GM21717 (cell line): ENCODE measurements at regions not wholly inside any gene's neighbourhood (a gene's known extent, or its start where the extent isn't known, plus 50 kb on each side); places are given as distances from the start of the nearest gene placed in this dataset.
"Not testable (repeated sequence)": the region's sequence is repeated elsewhere in the genome, so short reads cannot be mapped to it uniquely, and the experiment has no call there.

Experiments
- ATAC-seq: cut with Tn5 transposase; IDR thresholded peaks from one replicate; pipeline ENCODE4 v1.9.1; 2021; ENCODE audit warnings: mild to moderate bottlenecking, moderate library complexity; ENCODE audit not compliant: unreplicated experiment

DNA sequence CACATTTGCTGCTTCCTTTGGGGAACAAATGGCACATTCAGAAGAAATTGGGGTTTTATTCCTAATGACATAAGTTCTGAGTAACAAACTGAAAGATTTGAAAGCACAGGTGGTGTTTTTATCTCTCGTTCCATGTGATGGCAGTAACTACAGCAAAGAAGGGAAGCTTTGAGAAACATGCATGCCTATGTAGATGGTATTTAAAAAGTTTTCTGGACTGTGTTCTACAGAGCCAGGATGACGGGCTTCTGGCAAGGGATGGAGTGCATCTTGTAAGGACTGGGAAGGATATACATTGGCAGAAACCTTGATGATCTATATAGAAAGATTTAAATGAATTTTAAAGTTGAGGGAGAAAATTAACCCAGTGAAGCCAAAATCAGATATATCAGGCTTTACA lies 362.2 kb upstream of the ROPN1 start:
- no peak for ATAC-seq

DNA sequence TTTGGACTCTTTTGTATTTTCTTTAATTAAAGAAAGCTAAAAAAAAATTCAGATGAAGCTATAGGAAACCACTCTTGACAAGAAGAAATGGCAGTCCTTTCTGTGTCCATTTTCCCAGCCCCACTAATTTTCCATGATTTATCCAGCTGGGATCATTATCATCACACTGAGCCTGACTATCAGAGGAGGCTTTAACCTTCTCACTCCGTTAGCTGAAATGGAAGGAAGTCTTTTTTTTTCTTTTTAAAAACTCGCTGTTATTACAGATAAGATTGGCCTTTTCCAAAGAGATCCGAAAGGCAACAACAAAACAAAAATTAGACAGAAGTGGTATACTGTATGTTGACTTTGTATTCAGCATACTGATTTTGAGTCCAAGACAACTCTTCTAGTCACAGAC lies 366.2 kb upstream of the ROPN1 start:
- ATAC-seq, result no peak

DNA sequence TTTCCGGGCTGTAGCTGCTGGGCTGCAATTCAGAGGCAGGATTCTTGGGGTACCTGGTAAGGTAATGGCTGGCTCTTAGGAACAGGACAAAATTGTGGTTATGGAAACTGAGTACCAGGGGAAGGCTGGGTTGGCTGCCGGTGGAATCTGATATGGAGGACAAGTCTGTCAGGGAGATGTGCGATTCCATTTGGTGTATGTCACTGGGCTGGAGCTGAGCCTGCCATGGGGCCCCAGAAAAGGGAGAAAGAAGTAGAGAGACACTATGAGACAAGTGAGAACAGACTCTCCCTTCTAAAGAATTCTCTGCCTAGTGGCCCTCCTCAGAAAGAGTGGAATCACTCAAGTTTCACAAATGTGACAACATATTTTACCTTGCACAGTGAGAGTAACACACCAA lies 368.2 kb upstream of the ROPN1 start:
- no peak for ATAC-seq

DNA sequence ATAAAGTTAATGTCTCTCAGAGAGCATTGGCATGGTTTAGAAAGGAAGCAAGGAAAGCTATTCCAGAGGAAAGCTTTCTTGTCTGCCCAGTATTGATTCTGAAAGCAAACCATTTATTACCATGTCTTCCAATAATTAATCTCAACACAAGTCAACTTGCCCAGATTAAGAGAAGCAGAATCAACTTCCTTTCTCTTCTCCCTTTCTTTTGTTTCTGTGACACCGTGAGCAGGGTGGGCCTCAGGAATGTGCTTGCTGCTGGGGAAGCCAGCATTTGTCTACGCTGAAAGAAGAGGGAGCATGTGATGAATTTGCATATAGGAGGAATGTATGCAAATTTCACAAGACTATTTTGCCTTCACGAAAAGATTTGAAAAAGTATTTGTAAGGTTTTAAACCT lies 368.6 kb upstream of the ROPN1 start:
- no peak for ATAC-seq

DNA sequence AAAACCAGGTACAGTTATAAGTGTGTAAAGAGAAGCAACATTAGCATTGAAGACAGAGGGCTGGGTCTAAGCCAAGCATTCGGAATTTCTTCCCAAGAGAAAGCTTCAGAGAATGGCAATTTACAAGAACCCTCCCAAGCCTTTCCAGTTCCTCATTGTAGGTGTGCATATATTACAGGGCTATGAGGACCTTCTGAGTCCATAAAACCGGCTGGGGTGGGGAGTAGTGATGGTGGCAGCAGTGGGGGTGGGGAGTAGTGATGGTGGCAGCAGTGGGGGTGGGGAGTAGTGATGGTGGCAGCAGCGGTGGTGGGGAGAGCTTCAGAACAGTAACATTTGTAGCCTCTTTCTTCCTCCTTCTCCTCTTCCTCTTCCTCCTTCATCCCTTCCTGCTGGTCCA lies 368.7 kb upstream of the UMPS start:
- ATAC-seq, result no peak

DNA sequence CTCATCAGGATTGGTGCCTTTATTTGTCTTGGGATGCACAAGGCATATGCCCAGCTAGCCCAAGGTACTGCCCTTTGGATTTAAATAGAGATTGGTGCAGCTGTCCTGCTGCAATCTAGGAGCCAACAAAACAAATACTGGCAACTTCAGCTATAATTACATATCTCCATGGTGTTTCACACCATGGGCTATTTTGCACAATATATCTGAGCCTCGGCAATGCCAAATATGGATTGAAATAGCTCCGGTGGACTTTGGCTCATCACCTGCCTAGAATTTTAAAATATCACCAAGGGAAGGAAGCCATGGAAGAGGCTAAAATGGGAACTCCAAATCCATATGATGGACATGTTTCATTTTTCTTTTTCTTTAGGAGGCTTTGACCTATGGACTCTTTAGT lies 367.8 kb upstream of the UMPS start:
- ATAC-seq, result no peak

DNA sequence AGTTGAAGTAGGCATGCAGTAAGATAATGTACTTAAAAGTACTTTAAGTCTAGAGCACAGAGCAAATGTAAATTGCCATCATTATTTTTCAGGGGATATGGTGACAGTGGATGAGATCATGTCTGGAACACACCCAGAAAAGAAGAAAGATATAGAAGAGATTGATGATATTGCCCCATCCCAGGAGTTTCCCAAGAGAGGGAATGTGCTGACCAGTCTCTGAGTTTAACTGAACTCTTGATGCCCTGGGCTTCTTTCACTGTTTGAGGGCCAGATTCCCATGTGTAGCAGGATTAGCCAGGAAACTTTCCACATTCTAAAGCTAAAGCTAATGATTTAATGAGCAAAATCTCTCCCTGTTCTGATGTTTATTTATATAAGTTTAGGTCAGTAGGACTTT lies 366.8 kb upstream of the UMPS start:
- no peak for ATAC-seq

DNA sequence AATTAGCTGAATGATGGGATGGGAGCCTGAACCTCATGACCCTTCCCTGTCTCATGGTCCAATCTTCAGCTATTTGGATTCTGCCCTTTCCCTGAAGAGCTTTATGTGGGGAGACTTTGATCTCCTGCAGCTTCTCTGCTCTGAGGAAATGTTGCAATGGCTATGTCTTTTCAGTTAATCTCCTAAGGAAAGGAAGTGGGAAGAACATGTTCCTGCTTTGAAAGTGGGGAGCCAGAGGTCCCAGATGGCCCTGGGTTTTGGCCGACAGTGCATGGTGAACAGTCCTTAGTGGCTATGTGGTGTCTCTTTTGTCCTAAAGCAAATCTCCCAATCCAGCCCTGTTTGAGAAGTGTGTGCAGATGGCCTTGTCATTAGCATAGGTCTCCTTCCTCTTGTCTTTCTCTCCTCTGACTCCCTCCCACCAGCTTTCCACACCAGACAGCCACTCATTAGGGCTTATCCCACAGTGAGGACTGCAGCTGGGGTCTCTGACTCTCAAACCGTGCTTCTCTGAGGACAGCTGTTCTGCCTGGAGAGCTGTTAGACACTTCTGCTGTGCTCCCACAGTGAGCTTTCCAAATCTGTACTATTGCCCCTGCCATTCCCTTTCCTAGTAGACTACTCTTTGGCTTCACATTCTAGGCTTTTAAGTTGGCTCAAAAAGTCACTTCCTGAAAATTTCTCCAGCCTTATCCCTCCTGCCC lies 365.8 kb upstream of the UMPS start:
- ATAC-seq, result no peak

DNA sequence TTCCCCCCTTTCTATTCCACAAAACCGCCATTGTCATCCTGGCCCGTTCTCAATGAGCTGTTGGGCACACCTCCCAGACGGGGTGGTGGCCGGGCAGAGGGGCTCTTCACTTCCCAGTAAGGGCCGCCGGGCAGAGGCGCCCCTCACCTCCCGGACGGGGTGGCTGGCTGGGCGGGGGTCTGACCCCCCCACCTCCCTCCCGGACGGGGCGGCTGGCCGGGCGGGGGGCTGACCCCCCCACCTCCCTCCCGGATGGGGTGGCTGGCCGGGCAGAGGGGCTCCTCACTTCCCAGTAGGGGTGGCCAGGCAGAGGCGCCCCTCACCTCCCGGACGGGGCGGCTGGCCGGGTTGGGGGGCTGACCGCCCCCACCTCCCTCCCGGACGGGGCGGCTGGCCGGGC lies 363.6 kb upstream of the UMPS start:
- not testable (repeated sequence) for ATAC-seq

DNA sequence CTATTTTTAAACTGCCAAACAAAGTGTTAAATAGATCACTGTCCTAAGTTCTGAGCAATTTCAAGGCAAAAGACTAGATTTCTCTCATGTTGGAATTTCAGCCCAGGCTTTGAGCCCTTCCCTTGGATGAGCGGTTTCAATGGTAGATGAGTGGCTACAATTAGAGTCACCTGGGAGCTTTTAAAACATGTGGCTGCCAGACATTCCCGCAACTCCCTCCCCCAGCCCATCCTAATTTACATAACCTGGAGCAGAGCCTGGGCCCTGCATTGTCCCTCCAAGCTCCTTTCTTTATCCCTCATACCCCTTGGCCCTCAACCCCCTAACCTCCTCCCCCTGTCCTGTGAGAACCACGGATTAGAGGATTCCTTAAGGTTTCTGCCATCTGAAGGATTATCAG lies 357.5 kb upstream of the UMPS start:
- no peak for ATAC-seq

DNA sequence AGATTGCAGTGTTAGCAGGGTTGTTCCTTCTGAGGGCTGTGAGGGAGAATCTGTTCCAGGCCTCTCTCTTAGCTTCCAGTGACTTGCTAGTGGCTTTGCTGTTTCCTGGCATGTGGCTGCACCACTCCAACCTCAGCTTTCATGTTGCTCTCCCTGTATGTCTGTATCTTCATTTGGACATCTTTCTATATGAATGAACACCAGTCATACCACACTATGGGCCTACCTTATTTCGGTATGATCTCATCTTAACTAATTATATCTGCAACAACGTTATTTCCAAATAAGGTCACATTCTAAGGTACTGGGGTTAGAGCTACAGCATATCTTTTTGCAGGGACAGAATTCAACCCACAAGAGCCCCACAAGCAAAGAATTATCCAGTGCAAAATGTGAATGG lies 356.7 kb upstream of the UMPS start:
- peak; percentile 69 for ATAC-seq

DNA sequence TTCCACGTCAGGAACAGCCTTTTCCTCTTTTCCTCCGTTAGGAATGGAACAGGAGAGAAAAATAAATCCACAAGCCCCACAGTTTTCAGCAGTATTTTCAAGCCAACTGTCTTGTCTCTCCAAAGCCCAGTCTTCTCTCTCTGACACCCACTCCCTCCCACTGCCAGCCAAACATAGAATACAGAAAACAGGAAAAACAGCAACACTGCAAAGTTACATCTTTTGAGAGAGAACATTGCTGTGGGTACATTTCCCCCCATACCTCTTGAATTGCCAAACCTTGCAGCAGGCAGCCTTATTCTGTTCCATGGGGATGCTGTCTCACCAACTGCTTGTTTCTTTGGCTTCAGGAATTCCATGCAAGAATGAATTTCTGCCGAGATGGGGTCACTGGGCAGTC lies 355.7 kb upstream of the UMPS start:
- no peak for ATAC-seq

DNA sequence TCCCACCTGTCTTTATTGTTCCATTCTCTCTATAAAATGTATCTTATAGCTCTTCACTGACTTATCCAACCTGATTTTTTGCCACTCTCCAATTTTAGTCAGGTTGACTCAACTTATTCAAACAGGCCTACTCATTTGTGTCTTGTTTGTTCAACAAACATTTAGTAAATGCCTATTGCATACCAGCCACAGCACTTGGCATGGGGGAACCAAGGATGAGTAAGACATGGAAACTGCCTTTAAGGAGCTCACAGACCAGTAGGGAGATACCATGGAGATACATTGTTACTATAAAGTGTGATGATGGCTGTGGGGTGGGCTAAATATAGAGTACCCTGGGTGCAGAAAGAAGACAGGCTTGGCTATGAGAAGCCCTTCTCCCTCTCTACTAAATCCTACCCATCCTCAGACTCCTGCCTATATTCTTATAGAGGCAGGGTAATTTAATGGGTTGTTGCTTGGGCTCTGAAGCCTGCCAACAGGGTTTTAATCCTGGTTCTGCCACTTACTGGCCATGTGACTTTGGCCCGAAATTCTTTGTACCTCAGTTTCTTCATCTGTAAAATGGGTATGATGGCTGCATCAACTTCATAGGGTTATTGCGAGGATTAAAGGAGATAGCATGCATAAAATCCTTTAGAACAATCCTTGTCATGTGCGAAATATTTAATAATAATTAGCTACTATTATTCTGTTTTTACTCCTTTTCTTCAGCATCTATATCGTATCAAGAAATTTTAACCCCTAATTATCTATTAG lies 348.5 kb upstream of the UMPS start:
- no peak for ATAC-seq

DNA sequence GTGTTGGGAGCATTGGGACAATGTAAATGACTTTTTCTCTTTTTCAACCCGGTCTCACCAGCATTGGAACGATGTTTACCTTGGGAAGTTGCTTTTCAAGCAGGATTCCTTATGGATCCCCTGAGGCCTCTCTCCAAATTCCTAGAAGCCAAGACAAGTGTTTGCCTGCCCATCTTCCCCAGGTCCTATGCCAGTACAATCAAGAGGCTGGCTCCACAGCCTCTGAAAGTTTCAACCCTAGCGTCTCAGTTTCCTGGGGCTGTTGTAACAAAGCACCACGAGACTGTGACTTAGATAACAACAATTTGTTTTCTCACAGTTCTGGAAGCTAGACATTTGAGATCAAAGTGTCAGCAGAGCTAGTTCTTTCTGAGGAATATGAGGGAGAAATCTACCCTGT lies 347.2 kb upstream of the UMPS start:
- no peak for ATAC-seq

DNA sequence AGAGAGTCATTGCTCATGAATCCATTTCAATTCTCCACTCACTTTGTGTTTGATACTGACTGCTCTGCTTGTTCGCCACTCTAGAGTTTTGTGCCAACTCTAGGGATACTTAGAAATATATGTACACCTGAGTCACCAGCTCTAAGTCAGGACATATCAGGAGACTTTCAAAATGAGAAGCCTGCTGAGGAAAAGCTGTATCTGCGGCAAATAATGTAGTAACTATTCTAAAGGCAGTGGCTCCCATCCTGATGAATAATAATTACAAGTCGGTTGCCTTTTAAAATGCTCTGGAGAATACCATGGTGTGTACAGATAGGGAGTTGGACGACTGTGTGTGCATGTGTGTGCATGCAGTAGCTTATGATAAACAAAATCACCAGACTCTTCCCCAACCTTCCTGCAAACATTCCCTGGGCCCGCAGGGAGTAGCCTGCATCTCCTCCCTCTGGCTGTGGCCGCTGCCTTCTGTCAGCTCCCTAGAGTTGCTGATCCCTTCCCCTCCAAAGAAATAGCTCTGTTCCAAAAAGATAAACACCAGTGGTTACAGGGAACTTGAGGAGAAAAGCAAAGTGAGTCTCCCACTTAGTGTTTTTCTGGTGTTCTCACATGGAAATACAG lies 346.3 kb upstream of the UMPS start:
- no peak for ATAC-seq

DNA sequence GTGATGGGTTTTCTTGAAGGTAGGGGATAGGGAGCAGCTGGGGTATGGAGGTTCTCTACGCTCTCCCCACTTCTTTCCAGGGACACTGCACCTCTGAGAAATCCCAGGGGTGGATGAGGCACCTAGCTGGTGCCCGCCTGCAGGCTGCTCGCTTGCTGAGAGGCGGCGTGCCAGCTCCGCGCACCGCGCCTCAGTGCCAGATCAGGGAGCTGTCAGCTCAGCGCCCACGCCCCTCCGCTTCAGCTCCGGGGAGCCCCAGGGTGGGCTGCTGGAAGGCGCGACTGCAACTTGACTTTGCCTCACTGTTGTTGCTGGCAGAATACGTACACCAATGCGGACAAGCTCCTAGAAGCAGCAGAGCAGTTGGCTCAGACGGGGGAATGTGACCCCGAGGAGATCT lies 345.7 kb upstream of the UMPS start:
- ATAC-seq, result no peak

DNA sequence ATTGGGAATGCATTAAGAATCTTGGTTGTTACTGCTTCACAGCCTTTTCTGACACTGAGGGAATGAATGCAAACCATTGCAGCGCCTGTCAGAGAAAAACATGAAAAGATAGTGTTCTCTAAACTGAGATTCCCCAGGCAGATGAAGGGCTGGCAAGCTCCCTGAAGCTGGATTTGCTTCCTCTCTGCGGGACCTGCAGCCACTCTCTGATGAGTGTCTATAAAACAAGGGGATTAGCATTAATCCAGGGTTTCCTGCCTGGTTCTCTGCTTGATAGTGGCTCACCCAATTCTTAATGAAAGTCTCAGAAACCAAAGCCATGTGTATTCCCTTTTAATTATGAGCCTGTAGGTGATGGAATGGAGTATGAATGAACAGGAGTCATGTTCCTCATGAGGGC lies 344.3 kb upstream of the UMPS start:
- no peak for ATAC-seq

DNA sequence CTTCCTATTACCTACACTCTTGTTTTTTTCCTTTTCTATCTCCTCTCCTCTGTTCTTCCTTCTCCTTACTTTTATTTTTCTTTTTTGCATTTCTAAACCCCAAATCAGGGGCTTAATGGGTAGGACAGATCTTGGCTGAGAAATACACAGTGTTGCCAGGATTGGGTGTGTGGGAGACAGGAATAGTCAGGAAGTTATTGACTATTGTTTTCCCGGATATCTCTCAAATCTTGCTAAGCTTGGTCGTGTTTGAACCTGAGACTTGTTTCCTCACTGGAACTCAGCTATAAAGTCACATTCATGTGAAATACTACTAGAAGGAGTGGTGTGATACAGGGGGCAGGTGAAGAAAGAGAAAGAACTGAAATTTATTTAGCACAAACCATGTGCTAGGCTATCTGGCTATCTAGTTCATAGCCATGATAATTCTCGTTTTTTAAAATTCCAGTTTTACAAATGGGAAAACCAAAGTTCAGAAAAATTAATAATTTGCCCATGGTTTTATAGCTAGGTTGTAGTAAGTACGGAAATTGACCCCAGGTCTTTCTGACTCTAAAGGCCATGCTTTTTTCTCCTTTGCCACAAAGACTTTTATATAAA lies 343.2 kb upstream of the UMPS start:
- ATAC-seq, result no peak

DNA sequence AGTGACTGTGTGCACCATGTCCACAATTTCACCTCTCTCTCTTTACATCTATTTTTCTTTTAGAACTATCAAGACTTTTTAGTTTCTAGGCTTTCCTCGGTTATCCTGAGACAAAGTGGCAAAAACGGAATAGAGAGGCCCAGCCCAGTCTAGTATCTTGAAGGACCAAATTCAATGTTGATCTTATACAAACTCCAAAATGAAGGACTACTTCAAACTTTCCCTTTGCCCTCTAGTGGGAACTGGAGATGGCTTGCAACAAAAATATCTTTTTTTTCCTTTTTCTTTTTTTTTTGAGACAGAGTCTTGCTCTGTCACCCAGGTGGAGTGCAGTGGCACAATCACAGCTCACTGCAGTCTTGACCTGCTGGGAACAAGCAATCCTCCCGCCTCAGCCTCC lies 338.5 kb upstream of the UMPS start:
- ATAC-seq, result no peak

DNA sequence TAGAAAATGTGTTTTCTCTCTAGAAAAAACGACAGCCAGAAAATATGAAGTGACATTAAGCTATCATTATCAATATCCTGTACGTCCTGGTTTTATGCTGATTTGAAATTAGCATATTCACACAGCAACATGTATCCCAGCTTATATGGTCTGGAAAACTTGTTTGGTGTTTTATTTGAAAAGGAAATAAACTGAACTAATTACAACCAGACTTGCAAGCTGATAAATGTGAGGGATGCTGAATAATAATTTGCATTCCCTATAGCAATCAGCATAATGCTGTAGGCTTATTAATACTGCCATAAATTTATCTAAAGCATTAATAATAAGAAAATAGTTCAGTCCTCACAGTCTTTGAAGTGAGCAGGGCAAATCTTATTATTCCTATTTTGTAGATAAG lies 336.9 kb upstream of the UMPS start:
- no peak for ATAC-seq

DNA sequence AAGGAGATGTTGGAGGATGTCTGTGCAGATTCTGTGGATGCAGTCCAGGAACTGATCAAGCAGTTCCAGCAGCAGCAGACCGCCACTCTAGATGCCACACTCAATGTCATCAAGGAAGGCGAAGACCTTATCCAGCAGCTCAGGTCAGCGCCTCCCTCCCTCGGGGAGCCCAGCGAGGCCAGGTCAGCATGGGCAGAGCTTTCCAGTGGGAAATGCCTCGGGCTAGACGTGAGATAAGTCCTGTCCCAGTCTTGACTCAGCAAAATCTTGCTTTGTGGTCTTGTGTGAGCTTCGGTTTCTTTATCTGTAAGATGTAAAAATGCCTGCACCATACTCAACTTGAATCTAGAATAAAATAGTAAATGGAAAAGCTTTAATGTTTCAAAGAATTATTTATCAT lies 335.1 kb upstream of the UMPS start:
- ATAC-seq, result no peak
